HepG2 (cell line): ENCODE measurements at regions not wholly inside any gene's neighbourhood (a gene's known extent, or its start where the extent isn't known, plus 50 kb on each side); places are given as distances from the start of the nearest gene placed in this dataset.

Experiments
- ATAC-seq: fragments of 200-7000 bp; cut with Tn5 transposase; 3 replicates; pipeline ENCODE4 v1.9.1; 2020; ENCODE audit warnings: mild to moderate bottlenecking, moderate library complexity
- BruUV-seq: library from RNA; stranded (reverse); fragments of 400-500 nt; replicated peaks from 2 replicates; lab custom pipeline; 2021; lab: Mats Ljungman, UMichigan
- CTCF ChIA-PET: fragments of 300-600 bp; formaldehyde crosslinking; extraction: SDS; loops from one replicate; lab custom pipeline; 2021; ENCODE audit warnings: low total read pairs, inconsistent platforms, low intra/inter-chr PET ratio; lab: Yijun Ruan, JAX
- POLR2A ChIA-PET: fragments of 350-600 bp; sonication (Branson Sonifier 250); formaldehyde crosslinking; loops from one replicate; lab custom pipeline; 2020; ENCODE audit warnings: antibody characterized with exemption, inconsistent platforms; lab: Yijun Ruan, JAX
- DNase-seq: peaks from one replicate; pipeline ENCODE4 v3.0.0-alpha.2; 2015; ENCODE audit warnings: low spot score
- FAIRE-seq: peaks from 3 replicates; lab custom pipeline; 2011; peaks lifted over from hg19 to GRCh38; lab: Jason Lieb, UNC
- H2AFZ ChIP-seq: one replicate; pipeline ENCODE4 v1.6.1; 2011; ENCODE audit warnings: low read length, inconsistent platforms
- H3K27ac ChIP-seq: fragments of 300-600 bp; 3 replicates; pipeline ENCODE4 v1.8.0; 2011; ENCODE audit warnings: mixed run types, mild to moderate bottlenecking, mixed read lengths, low read length, inconsistent platforms; ENCODE audit not compliant: insufficient read depth; ENCODE audit errors: extremely low read length
- H3K27me3 ChIP-seq, 2 experiments: fragments of 200-600 bp in 1 of 2; 2 replicates in 1 of 2; 3 replicates in 1 of 2; pipeline versions ENCODE4 v1.6.0 to v1.8.0; 2011; ENCODE audit warnings: low read length in 2 of 2, mild to moderate bottlenecking in 2 of 2, moderate library complexity in 2 of 2, inconsistent platforms in 1 of 2; ENCODE audit not compliant: insufficient read depth in 2 of 2, control insufficient read depth in 1 of 2
- H3K36me3 ChIP-seq, 2 experiments: fragments of 200-600 bp in 1 of 2; replicated peaks in 1 of 2; 2 replicates in 1 of 2; 3 replicates in 1 of 2; pipeline versions ENCODE4 v1.5.1 to v1.8.0; 2011; ENCODE audit warnings: low read length in 2 of 2, inconsistent platforms in 1 of 2; ENCODE audit not compliant: insufficient read depth in 2 of 2, control insufficient read depth in 1 of 2
- H3K4me1 ChIP-seq: 2 replicates; pipeline ENCODE4 v1.5.1; 2012; ENCODE audit warnings: low read length, inconsistent platforms; ENCODE audit not compliant: insufficient read depth
- H3K4me2 ChIP-seq: 2 replicates; pipeline ENCODE4 v1.6.0; 2011; ENCODE audit warnings: low read depth, low read length, inconsistent platforms
- H3K4me3 ChIP-seq, 3 experiments: fragments of 200-600 bp in 1 of 3; sonication (generic), shearing (Covaris generic) in 1 of 3; replicated peaks in 1 of 3; 2 replicates each; pipeline ENCODE4 v1.5.1; 2011 to 2016; ENCODE audit warnings: low read length in 3 of 3, inconsistent platforms in 2 of 3, low read depth in 2 of 3, mild to moderate bottlenecking in 2 of 3, control low read depth in 1 of 3, mixed read lengths in 1 of 3; ENCODE audit not compliant: insufficient read depth in 1 of 3
- H3K79me2 ChIP-seq: one replicate; pipeline ENCODE4 v1.6.1; 2011; ENCODE audit warnings: low read length, inconsistent platforms; ENCODE audit not compliant: insufficient read depth
- H3K9ac ChIP-seq: 2 replicates; pipeline ENCODE4 v1.6.0; 2011; ENCODE audit warnings: mild to moderate bottlenecking, low read depth, low read length, inconsistent platforms; ENCODE audit not compliant: insufficient read depth
- H3K9me3 ChIP-seq: 2 replicates; pipeline ENCODE4 v1.5.1; 2012; ENCODE audit warnings: mild to moderate bottlenecking, low read length
- H4K20me1 ChIP-seq: 2 replicates; pipeline ENCODE4 v1.6.0; 2011; ENCODE audit warnings: inconsistent platforms, mild to moderate bottlenecking, low read length, moderate library complexity; ENCODE audit not compliant: insufficient read depth
- FOXC1 ChIP-seq: sonication (generic); formaldehyde crosslinking; IDR thresholded peaks from 2 replicates; pipeline ENCODE4 v1.8.0; 2022; ENCODE audit warnings: mild to moderate bottlenecking, missing genetic modification reagents, borderline replicate concordance
- HHEX ChIP-seq: IDR thresholded peaks from 2 replicates; pipeline ENCODE4 v1.6.1; 2016; ENCODE audit warnings: control low read depth
- MED1 ChIP-seq: sonication (generic); formaldehyde crosslinking; IDR thresholded peaks from 2 replicates; pipeline ENCODE4 v1.4.0; 2020; ENCODE audit warnings: missing genetic modification reagents
- POGZ ChIP-seq: sonication (generic); formaldehyde crosslinking; IDR thresholded peaks from 2 replicates; pipeline ENCODE4 v1.4.0; 2020; ENCODE audit warnings: mild to moderate bottlenecking, missing genetic modification reagents
- RFXANK ChIP-seq: IDR thresholded peaks from 2 replicates; pipeline ENCODE4 v1.6.1; 2016
- TCF7 ChIP-seq: sonication (generic); IDR thresholded peaks from 2 replicates; pipeline ENCODE4 v1.6.1; 2016; ENCODE audit warnings: antibody characterized with exemption, low read depth
- THYN1 ChIP-seq: sonication (generic); formaldehyde crosslinking; IDR thresholded peaks from 2 replicates; pipeline ENCODE4 v1.8.1; 2023; ENCODE audit warnings: low read depth, mild to moderate bottlenecking, moderate library complexity, missing genetic modification reagents, borderline replicate concordance
- ZNF30 ChIP-seq: sonication (generic); formaldehyde crosslinking; IDR thresholded peaks from 2 replicates; pipeline ENCODE4 v1.5.0; 2020; ENCODE audit warnings: mild to moderate bottlenecking, missing genetic modification reagents
- ZNF329 ChIP-seq: sonication (generic); formaldehyde crosslinking; IDR thresholded peaks from 2 replicates; pipeline ENCODE4 v1.9.0; 2021; ENCODE audit warnings: low read depth, mild to moderate bottlenecking, missing genetic modification reagents
- ZNF343 ChIP-seq: sonication (generic); formaldehyde crosslinking; IDR thresholded peaks from 2 replicates; pipeline ENCODE4 v1.4.0; 2020; ENCODE audit warnings: mild to moderate bottlenecking, missing genetic modification reagents
- ZNF614 ChIP-seq: IDR thresholded peaks from 2 replicates; pipeline ENCODE4 v1.6.1; 2018; ENCODE audit warnings: missing biosample characterization, missing genetic modification reagents, inconsistent platforms, borderline replicate concordance
- ZNF891 ChIP-seq: sonication (generic); formaldehyde crosslinking; IDR thresholded peaks from 2 replicates; pipeline ENCODE4 v1.5.0; 2020; ENCODE audit warnings: mild to moderate bottlenecking, missing genetic modification reagents
- WGBS: methylation state at CpG from one replicate; pipeline ENCODE4 v1.1.6; 2017; ENCODE audit warnings: low lambda C conversion rate; 5-methylcytosine and 5-hydroxymethylcytosine counted together
- in situ Hi-C: cut with HindIII; loops from 2 replicates; pipeline ENCODE4 v1.10.0; 2017; ENCODE audit warnings: low pct_unique_long_range_greater_than_20kb; ENCODE audit not compliant: extremely low pct_ligation_motif_present
- intact Hi-C: fragments of 100-400 bp; cut with micrococcal nuclease; formaldehyde crosslinking; loops from one replicate; pipeline ENCODE4 v1.10.0; 2022; ENCODE audit not compliant: unreplicated experiment
- TF ChIP-seq, protein P1 (sequence below): sonication (generic); formaldehyde crosslinking; IDR thresholded peaks from 2 replicates; pipeline ENCODE4 v1.4.0; 2020; ENCODE audit warnings: missing genetic modification reagents, mild to moderate bottlenecking, borderline replicate concordance
- TF ChIP-seq, protein P2 (sequence below): sonication (generic); formaldehyde crosslinking; IDR thresholded peaks from 2 replicates; pipeline ENCODE4 v1.4.0; 2020; ENCODE audit warnings: missing genetic modification reagents, borderline replicate concordance
- TF ChIP-seq, protein P3 (sequence below): sonication (generic); formaldehyde crosslinking; IDR thresholded peaks from 2 replicates; pipeline ENCODE4 v1.4.0; 2020; ENCODE audit warnings: mild to moderate bottlenecking, missing genetic modification reagents

DNA sequence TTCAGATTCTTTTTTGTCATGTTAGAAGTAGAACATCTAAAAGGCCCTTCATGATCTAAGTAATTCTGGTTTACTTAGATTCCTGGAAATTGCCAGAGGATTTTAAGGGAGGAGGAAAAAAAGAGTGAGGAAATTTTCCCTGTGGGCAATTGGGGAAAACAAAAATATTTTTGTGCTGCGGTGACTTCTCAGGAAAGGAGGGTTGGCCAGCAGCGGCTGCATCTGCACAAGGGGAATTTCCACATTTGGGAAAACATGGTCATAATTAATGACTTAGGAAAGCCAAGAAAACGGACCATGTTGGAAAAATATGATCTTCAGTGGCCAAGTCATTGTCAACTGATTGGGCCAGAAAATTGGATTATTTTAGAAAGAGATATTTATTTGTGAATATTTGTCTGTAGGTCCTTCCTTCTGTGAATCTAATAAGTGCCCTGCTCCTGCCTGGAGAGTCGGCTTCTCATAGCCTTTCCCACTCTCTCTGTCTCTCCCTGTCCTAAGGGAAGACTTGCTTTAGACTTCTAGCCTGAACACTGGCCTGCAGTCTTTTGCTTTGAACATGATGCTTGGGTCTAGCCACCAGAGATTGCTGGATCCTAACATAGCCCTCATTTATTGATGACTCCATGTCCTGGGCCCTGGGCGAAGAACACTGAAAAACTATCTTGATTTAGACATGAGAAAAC is 124.2 kb upstream of the MKLN1 start:
- 51% methylated on average over 5 of the region's 5 CpGs for WGBS

DNA sequence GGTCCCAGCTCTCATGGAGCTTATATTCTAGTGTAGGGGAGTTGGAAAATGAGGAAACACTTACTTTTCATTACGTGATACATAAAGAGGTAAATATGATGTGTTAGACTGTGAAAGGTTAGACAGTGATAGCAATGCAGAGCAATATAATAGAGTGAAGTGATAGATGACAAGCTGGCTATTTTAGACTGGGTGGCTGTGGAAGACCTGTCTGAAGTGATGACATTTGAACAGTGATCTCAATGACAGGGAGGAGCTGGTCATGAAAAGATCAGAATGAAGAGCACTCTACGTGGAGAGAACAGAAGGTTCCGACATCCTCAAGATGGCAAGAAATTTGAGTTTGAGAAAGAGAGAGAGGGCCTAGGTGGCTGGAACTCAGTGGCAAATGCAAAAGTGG is 118.9 kb upstream of the MKLN1 start:
- Histone ChIP-seq H3K79me2 (no peaks in the 10 kb centered on the region), H3K4me1 (no peaks in the 10 kb centered on the region), H2AFZ (no peak overlapping the region), H3K27me3 (no peaks in the 10 kb centered on the region), H3K9me3 (no peaks in the 10 kb centered on the region), H3K36me3 (no peaks in the 10 kb centered on the region), H3K9ac (no peak overlapping the region), H4K20me1 (no peaks in the 10 kb centered on the region), H3K4me2 (no peak overlapping the region), H3K4me3 (no peak overlapping the region), H3K27ac (no peak overlapping the region)
- DNase-seq (no peak), FAIRE-seq (no peak), ATAC-seq (no peak)
- WGBS, result 45% methylated on average over 3 of the region's 3 CpGs
- intact Hi-C loops, result no loop called here
- no TSS peak for BruUV-seq
- TF ChIP-seq ZNF329 (CRISPR knock-in tag) (no peak), ZNF891 (CRISPR knock-in tag) (no peak), RFXANK (CRISPR knock-in tag) (no peak), FOXC1 (CRISPR knock-in tag) (no peak), TCF7 (no peak), ZNF343 (CRISPR knock-in tag) (no peak), MED1 (CRISPR knock-in tag) (no peak), POGZ (CRISPR knock-in tag) (no peak), ZNF30 (CRISPR knock-in tag) (no peak)
- TF ChIP-seq, protein P1, sequence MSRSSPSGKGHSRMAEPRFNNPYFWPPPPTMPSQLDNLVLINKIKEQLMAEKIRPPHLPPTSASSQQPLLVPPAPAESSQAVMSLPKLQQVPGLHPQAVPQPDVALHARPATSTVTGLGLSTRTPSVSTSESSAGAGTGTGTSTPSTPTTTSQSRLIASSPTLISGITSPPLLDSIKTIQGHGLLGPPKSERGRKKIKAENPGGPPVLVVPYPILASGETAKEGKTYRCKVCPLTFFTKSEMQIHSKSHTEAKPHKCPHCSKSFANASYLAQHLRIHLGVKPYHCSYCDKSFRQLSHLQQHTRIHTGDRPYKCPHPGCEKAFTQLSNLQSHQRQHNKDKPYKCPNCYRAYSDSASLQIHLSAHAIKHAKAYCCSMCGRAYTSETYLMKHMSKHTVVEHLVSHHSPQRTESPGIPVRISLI, result no peak
- TF ChIP-seq, protein P2, sequence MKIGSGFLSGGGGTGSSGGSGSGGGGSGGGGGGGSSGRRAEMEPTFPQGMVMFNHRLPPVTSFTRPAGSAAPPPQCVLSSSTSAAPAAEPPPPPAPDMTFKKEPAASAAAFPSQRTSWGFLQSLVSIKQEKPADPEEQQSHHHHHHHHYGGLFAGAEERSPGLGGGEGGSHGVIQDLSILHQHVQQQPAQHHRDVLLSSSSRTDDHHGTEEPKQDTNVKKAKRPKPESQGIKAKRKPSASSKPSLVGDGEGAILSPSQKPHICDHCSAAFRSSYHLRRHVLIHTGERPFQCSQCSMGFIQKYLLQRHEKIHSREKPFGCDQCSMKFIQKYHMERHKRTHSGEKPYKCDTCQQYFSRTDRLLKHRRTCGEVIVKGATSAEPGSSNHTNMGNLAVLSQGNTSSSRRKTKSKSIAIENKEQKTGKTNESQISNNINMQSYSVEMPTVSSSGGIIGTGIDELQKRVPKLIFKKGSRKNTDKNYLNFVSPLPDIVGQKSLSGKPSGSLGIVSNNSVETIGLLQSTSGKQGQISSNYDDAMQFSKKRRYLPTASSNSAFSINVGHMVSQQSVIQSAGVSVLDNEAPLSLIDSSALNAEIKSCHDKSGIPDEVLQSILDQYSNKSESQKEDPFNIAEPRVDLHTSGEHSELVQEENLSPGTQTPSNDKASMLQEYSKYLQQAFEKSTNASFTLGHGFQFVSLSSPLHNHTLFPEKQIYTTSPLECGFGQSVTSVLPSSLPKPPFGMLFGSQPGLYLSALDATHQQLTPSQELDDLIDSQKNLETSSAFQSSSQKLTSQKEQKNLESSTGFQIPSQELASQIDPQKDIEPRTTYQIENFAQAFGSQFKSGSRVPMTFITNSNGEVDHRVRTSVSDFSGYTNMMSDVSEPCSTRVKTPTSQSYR (CRISPR knock-in tag), result no peak
- CTCF ChIA-PET, result no interaction called here
- POLR2A ChIA-PET, result no interaction called here
- in situ Hi-C loops, result no loop called here

More for the DNA sequence above, 124.2 kb upstream of the MKLN1 start:
- Histone ChIP-seq H3K27me3 (peaks cover 0 to 13% of the 10 kb centered on the region in 2 experiments; a peak in 2 of 5 replicates), H3K9me3 (no peaks in the 10 kb centered on the region), H3K4me2 (no peak overlapping the region), H3K4me1 (no peaks in the 10 kb centered on the region), H3K79me2 (no peaks in the 10 kb centered on the region), H3K36me3 (no peaks in the 10 kb centered on the region), H4K20me1 (no peaks in the 10 kb centered on the region), H3K4me3 (no peak overlapping the region), H3K9ac (no peak overlapping the region), H2AFZ (no peak overlapping the region), H3K27ac (no peak overlapping the region)
- BruUV-seq, result no TSS peak
- no peak for FAIRE-seq
- POLR2A ChIA-PET, result no interaction called here
- no peak for TF ChIP-seq HHEX
- TF ChIP-seq, protein P3, sequence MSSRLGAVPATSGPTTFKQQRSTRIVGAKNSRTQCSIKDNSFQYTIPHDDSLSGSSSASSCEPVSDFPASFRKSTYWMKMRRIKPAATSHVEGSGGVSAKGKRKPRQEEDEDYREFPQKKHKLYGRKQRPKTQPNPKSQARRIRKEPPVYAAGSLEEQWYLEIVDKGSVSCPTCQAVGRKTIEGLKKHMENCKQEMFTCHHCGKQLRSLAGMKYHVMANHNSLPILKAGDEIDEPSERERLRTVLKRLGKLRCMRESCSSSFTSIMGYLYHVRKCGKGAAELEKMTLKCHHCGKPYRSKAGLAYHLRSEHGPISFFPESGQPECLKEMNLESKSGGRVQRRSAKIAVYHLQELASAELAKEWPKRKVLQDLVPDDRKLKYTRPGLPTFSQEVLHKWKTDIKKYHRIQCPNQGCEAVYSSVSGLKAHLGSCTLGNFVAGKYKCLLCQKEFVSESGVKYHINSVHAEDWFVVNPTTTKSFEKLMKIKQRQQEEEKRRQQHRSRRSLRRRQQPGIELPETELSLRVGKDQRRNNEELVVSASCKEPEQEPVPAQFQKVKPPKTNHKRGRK (CRISPR knock-in tag), result no peak
- no peak for TF ChIP-seq THYN1 (CRISPR knock-in tag)
- TF ChIP-seq ZNF614 (CRISPR knock-in tag), result no peak
- CTCF ChIA-PET, result no interaction called here
- intact Hi-C loops (no loop called here), in situ Hi-C loops (no loop called here)
- DNase-seq, result no peak
- no peak for ATAC-seq
